Tibial nerve (tissue), 3 donors: ENCODE measurements at regions not wholly inside any gene's neighbourhood (a gene's known extent, or its start where the extent isn't known, plus 50 kb on each side); places are given as distances from the start of the nearest gene placed in this dataset.

Source experiments
- EP300 ChIP-seq, 2 donors: sonication (generic); formaldehyde crosslinking; IDR thresholded peaks; one replicate each; pipeline ENCODE4 v1.6.1; 2017; ENCODE audit warnings: antibody characterized with exemption in 2 of 2, mild to moderate bottlenecking in 1 of 2
- POLR2A ChIP-seq, 2 donors: fragments of 450-650 bp; IDR thresholded peaks; one replicate each; pipeline ENCODE4 v1.6.1; 2017; ENCODE audit warnings: antibody characterized with exemption in 2 of 2, mild to moderate bottlenecking in 2 of 2, moderate library complexity in 2 of 2

DNA sequence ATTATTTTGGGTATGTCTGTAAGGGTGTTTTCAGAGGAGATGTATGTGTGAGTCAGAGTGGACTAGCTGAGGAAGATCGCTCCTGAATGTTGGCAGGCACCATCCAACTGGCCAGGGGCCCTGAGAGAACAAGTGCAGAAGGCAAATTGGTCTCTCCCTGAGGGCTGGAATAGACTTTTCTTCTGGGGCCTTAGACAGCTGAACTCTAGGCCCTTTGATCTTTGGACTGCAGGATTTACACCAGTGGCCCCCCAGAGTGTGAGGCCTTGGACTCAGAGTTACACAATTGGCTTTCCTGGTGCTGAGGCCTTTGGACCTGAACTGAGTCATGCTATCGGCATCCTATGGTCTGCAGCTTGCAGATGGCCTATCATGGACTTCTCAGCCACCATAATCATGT lies 217.2 kb downstream of the REEP3 start:
- TF ChIP-seq EP300 (IDR thresholded peaks at IDR 0.05) (no peak), POLR2A (IDR thresholded peaks at IDR 0.05) (no peak)
